ENCODE measurements at regions not wholly inside any gene's neighbourhood (a gene's known extent, or its start where the extent isn't known, plus 50 kb on each side); places are given as distances from the start of the nearest gene placed in this dataset.

DNA sequence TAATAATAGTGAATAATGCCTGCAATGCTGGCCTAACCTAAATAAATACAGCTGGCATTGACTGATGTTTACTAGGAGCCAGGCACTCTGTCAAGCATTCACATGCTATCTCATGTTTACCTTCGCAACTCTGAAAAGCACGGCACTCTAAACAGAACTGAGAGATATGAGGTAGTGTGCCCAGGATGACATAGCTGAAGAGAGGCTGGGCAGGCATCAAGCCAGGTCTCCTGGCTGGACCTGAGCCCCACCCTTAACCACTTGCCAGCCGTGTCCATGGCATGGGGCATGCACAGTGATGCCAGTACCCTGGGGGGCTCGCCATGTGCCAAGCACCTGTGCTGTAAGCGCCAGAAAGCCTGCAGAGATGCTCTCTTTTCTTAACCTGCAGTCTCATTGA, 119.4 kb upstream of the MVB12B start:
- no peak for DNase-seq (ENCODE audit: low read depth, low spot score)
- Histone ChIP-seq H2AFZ (ENCODE audit: control insufficient read depth, low read depth, low read length) (no peak overlapping the region), H3K27me3 (replicated peaks in 1 of 2; ENCODE audit: control insufficient read depth in 2 of 2, insufficient read depth in 2 of 2, low read length in 1 of 2) (peaks cover 0 to 2% of the 10 kb centered on the region in 2 experiments; a peak in 3 of 4 replicates), H3K4me2 (ENCODE audit: control insufficient read depth, insufficient read depth) (no peak overlapping the region), H3K9me3 (replicated peaks; ENCODE audit: control insufficient read depth, insufficient read depth, low read length) (no peaks in the 10 kb centered on the region; the same call in 2 of the 3 replicates), H3K36me3 (ENCODE audit: control insufficient read depth in 2 of 2, insufficient read depth in 2 of 2, low read length in 1 of 2) (no peaks in the 10 kb centered on the region), H3K79me2 (ENCODE audit: control insufficient read depth, insufficient read depth, low read length) (no peaks in the 10 kb centered on the region), H3K4me1 (ENCODE audit: control insufficient read depth, insufficient read depth, low read length) (no peaks in the 10 kb centered on the region), H3K9ac (ENCODE audit: control insufficient read depth, insufficient read depth, low read length) (no peak overlapping the region), H3K27ac (ENCODE audit: control insufficient read depth, insufficient read depth) (no peak overlapping the region), H3K4me3 (no peak overlapping the region), H4K20me1 (ENCODE audit: control insufficient read depth, insufficient read depth) (no peaks in the 10 kb centered on the region)
- CTCF ChIA-PET = no interaction called here
- ATAC-seq = no peak
- POLR2A ChIA-PET = no interaction called here
- intact Hi-C loops (cut with micrococcal nuclease; ENCODE audit: unreplicated experiment) = no loop called here
- TF ChIP-seq, protein P1, sequence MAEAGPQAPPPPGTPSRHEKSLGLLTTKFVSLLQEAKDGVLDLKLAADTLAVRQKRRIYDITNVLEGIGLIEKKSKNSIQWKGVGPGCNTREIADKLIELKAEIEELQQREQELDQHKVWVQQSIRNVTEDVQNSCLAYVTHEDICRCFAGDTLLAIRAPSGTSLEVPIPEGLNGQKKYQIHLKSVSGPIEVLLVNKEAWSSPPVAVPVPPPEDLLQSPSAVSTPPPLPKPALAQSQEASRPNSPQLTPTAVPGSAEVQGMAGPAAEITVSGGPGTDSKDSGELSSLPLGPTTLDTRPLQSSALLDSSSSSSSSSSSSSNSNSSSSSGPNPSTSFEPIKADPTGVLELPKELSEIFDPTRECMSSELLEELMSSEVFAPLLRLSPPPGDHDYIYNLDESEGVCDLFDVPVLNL (IDR thresholded peaks at IDR 0.05; ENCODE audit: low read depth, low read length) = no peak
- no peak for TF ChIP-seq POLR2AphosphoS5 (IDR thresholded peaks at IDR 0.05; ENCODE audit: low read length)
- no peak for TF ChIP-seq NR2C1 (IDR thresholded peaks at IDR 0.05)
- TF ChIP-seq ZBTB4 (CRISPR knock-in tag; IDR thresholded peaks at IDR 0.05) = no peak
- TF ChIP-seq RBBP5 (conservative IDR thresholded peaks at IDR 0.05) = no peak
- TF ChIP-seq ELK1 (IDR thresholded peaks at IDR 0.05; ENCODE audit: low read depth, low read length) = no peak
- TF ChIP-seq BHLHE40 (IDR thresholded peaks at IDR 0.05; ENCODE audit: borderline replicate concordance in 1 of 2, low read depth in 2 of 2, low read length in 1 of 2) = no peak
- TF ChIP-seq PAX8 (IDR thresholded peaks at IDR 0.05) = no peak
- TF ChIP-seq MXI1 (IDR thresholded peaks at IDR 0.05; ENCODE audit: low read depth, low read length) = no peak
- no peak for TF ChIP-seq NBN (IDR thresholded peaks at IDR 0.05)
- no peak for TF ChIP-seq CHD1 (IDR thresholded peaks at IDR 0.05; ENCODE audit: low read depth, low read length)
- TF ChIP-seq MAX (IDR thresholded peaks at IDR 0.05; ENCODE audit: low read depth, low read length) = no peak
- FAIRE-seq = no peak
- WGBS (ENCODE audit: insufficient coverage, insufficient replicate concordance, low lambda C conversion rate, missing lambda C conversion rate) = 59% methylated on average over 5 of the region's 5 CpGs
- BruUV-seq (replicated peaks) = no TSS peak
- RAD21 ChIA-PET (ENCODE audit: unreplicated experiment) = no interaction called here
- in situ Hi-C loops (cut with MboI) = no loop called here
- SMC1A ChIA-PET (ENCODE audit: uncharacterized antibody, unreplicated experiment) = no interaction called here

Data from GM12878 (cell line).